Fibroblast of skin of back (primary cell): ENCODE measurements at regions not wholly inside any gene's neighbourhood (a gene's known extent, or its start where the extent isn't known, plus 50 kb on each side); places are given as distances from the start of the nearest gene placed in this dataset.

Source experiments
- DNase-seq: peaks from one replicate; pipeline ENCODE4 v3.0.0-alpha.2; 2013

DNA sequence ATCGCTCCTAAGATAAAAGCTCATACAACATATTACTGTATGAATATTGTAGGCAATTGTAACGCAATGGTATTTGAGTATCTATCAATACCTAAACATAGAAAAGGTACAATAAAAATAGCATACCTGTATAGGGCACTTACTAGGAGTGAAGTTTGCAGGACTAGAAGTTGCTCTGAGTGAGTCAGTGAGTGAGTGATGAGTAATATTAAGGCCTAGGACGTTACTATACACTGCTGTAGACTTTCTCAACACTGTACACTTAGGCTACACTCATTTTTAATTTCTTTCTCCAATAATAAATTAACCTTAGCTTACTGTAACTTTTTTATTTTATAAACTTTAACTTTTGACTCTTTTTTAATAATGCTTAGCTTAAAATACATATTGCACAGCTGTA is 546.9 kb downstream of the HACE1 start:
- DNase-seq, result no peak

DNA sequence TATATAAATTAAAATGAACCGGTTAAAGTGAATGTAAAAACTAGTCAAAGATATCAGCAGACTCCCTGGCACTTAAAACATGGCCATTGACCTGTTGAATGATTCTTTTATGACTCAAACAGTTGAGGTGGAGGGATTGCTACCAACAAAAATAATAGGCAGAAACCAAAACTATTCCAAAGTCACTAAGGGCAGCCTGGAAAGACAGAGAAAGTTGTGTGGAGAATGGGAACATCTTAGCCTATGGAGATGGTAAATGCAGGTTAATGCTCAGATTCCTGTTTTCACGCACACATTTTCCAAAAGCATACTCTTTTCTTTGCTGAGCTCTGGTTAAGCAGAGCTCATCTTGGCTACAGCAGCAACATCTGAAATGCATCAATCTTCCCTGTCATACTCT is 553.5 kb downstream of the HACE1 start:
- peak; percentile 5 for DNase-seq

DNA sequence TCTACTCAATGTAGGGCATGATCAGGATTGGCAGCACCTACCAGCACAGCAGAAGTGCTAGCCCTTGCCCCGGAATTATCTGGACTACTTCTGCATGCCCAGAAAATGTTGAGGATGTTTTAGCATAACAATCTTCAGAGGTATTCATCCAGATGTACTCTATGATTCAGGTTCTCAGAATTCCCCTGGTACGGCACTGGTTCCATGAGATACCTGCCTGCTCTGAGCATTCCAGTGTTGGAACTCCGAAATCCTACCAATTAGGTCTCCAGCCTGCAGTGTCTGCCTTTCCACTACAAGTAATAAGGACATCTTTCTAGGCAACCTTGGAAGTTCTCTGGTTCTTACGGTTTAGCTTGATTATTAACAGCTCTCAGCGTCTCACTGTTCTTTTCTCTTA is 554.5 kb downstream of the HACE1 start:
- no peak for DNase-seq

DNA sequence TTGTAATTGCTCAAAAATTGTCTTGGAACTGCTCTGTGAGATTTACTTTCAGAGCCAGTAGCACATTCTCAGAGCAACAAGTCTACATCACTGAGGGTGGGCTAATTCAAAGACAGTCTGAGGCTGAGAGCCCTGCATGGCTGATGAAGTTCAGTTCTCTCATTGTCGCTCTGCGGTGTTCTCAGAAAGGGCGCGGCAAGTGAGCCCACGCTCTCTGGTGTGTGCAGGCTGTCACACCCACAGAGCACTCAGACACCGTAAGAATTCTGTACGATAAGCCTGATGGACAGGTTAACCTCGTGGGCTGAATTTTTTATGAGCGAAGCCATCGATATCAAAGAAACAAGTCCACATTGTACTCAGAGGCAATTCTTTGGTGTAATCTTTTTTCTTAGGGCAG is 557.8 kb downstream of the HACE1 start:
- DNase-seq, result no peak

DNA sequence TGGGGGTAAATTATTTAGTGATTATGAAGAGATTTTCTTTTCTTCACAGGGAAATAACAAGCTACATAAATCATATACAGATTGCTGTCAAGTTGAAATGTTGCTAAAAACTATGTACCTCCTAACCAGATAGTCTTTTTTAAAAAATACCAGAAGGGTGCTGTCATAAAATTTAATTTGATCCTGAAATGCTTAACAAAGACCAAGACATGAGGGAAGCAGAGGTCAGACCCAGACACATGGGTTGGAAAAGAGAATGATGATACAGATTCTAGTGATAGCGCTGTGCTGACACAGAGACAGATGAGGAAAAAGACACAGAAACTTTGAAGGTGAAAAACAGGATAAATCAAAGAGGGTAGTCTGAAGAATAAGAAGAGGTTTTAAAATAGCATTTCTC is 573.1 kb downstream of the HACE1 start:
- DNase-seq, result no peak

DNA sequence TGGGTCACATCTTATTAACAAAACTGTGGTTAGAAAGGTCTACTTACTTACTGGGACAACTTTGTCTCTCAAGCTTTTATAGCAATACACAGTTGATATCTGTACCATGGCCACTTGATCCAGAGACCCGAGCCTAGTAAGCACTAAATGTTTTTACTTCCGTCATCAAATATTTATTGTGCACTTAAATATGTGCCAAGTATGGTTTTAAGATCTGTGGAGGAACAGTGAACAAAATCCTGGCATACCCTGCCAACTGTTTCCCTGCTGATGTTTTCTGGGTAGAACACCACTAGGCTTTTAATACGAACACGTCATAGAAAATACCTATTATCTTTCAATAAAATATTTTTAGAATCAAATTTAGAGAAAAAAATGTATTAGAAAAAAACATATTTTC is 574.8 kb downstream of the HACE1 start:
- DNase-seq, result no peak

DNA sequence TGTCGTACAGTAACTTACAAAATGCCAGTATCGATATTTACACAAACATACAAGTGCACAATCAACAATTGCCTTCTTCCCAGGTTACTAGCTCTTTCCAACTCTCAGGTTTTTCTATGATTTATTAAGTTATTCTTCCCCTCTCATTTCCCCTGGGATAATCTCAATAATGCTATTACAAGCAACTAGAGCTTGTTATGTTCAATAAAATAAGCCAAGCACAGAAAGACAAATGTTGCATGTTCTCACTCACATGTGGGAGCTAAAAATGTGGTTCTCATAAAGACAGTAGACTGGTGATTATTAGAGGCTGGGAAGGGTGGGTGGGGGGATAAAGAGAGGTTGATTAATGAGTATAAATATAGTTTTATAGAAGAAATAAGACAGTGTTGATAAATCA is 577.1 kb downstream of the HACE1 start:
- no peak for DNase-seq

DNA sequence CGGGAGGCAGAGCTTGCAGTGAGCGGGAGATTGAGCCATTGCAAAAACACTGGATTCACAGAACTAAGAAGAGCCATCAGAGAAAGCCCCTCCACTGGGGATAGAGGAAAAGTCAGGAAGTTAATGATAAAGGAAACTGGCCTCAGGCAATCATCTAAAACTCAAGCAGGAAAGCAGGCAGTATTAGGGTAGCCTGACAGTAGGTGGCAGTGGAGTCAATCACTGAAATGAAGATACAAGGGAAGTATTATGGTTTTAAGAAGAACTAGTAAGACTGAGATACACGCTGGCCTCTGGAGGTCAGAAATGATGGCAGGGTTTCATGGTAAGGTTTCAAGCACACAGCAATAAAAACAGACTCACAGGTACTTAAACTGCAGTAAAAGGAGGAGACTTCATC is 578.3 kb downstream of the HACE1 start:
- DNase-seq, result no peak

DNA sequence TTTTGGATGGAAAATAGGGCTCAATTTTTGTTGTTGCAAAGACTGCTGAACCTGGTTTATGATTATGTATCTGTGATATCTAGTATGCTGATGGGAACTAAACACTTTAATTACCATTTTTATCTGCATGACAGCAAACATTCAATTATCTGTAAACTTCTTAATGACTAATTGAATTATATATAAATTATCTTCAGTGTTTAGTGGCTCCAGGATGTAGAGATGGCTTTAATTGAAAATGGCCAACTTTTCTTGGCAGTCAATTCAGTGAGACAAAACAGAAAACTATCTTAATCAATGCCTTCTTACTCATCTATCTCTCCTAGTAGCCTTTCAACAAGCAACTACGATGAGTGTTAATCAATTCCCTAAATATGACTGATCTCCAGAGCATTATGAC is 591.3 kb downstream of the HACE1 start:
- no peak for DNase-seq

DNA sequence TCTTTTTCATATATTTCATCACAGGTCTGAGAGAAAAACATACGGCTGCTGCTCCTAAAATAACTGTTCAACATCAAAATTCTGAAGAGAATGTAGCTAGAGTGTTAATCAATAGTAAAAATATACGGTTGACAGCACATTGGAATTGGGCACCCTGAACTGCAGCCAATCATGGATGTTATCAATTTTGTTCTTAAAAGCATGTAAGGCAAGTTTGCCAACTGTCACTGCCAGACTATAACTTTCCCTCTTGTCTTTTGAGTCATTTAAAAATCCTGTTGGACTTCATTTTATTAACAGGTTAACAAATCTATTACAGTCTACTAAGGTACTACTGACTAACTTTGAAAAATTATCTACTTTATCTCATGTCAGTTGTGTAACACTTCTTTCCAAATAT is 592.8 kb downstream of the HACE1 start:
- DNase-seq, result no peak

DNA sequence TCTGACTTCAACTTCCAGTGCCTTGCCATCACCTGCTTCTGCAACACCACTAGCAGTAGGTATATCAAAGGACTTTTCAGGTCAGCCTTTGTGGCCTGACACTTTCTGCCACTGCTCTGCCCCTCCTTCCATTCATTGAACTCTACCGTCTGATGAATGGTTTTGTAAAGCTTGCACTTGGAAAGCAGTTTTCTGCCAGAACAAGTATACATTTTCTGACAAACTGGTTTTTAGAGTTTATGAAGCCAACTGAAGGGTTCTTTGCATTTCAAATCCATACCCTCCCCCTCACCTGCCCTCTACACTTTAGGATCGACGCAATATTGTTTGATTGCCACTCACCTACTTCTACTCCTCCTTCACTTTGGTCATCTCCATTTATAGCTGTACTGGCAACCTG is 603.1 kb downstream of the HACE1 start:
- no peak for DNase-seq

DNA sequence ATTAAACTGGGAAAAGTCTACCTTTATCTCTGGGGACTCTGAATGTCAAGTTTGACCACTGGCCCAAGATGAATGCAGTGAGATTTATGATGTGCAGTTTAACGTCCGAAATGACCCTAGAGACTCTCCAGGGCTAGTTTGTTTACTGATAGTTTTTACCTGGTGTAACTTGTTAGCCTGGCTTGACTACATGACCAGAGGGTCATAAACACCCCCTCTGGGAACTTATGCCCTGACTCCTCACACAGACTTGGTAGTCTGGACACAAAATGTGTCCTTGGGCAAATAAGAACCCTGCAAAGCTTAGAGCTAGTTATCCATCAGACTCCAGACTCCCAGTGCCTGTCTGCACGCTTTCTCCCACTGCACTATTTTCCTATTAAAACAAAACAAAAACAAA is 606.5 kb downstream of the HACE1 start:
- no peak for DNase-seq

DNA sequence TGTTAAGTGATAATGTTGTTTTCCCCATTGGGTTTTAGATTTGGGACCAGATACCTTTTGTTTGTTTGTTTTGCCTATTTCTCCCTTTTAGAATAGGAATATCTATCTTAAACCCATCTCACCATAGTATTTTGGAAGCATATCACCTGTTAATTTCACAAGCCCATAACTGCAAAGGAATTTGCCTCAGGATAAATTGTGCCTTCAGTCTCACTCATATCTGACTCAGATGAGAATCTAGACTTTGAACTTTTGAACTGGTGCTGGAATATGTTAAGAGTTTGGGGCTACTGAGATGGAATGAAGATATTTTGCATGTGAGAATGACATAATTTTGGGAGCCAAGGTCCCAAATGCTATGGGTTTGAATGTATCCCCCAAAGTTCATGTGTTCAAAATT is 607.4 kb downstream of the HACE1 start:
- DNase-seq, result no peak

DNA sequence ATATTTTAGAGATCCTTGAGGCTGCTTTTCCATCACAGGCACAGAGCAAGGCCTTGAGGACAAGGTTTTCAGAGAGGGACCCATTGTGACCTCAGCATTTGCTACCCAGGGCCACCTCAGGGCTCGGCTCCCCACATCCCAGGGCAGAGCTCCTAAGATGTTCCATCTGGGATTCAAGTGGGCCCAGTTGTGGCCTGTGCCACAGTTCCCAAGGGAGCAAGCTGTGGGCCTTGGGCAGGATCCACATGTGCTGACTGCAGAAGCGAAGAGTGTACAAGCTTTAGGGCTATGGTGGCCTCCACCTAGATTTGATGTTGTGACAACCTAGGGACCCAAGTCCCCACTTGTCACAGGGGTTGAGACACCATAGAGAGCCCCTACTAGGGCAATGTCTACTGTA is 608.1 kb downstream of the HACE1 start:
- no peak for DNase-seq

DNA sequence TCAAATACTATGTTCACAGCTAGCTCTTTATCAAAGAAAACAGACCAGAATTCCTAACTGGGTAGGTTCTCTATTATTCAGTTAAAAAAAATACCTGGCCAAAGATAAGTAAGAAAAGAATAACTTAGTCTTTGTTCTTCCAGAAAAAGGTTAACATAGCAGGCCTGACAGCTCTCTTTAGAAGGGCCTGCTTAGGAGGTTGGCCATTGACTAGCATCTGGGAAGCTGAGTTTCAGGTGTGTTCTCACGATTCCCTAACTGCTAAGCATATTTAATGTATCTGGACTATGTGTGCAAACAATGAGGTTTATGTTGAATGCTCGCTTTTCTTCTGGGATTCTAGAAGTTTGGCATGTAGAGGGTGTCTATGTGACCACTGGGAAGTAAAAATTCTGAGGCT is 618.9 kb downstream of the HACE1 start:
- DNase-seq, result no peak

DNA sequence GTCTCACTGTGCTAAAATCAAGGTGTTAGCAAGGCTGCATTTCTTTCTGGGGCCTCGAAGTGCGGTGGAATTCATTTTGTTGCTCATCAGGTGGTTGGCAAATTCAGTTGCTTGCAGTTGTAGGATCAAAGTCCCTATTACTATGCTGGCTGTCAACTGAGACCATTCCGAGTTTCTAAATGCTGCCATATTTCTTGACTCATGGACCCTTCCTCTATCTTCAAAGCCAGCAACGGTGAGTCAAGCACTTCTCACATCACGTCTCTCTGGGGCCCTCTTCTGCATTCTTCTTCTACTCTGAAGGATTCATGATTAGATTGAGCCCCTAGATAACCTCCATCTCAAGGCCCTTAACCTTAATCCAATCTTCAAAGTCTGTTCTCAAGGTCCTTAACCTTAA is 619.7 kb downstream of the HACE1 start:
- no peak for DNase-seq

DNA sequence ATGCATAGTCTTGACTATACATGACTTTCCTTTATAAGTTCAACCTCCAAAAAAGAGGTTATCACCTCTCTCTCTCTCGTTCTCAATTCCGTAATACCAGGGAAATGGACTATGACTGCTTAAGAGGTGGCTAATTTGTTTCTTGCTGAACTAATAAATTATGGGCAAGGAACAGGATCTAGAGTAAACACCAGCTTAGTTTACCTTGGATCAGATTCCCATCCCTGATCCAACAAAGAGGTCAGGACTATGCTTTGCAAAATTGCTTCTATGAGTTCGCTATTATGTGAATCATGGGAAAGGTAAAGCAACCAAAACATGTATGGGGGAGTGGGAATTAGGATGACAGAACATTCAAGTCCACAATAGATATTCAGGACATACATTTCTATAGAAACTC is 630.7 kb downstream of the HACE1 start:
- DNase-seq, result no peak

DNA sequence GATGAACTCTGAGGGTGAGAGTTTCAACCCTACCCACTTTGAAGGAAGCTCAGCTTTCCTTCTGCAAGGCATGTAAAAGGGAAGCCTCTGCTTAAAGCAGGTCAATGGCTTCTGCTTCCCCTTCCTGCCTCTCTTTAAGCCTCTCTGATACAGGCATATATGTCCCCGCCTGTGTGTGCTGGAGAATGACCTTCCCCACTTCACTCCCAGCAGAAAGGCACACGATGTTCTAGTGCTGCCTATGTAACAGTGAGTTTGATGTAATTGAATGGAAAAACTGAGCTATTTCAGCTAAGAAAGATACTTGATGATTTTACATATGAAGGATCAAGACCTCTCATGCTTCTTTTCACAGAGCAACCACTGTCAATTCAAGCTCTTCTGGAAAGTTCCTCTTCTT is 632.2 kb downstream of the HACE1 start:
- no peak for DNase-seq

DNA sequence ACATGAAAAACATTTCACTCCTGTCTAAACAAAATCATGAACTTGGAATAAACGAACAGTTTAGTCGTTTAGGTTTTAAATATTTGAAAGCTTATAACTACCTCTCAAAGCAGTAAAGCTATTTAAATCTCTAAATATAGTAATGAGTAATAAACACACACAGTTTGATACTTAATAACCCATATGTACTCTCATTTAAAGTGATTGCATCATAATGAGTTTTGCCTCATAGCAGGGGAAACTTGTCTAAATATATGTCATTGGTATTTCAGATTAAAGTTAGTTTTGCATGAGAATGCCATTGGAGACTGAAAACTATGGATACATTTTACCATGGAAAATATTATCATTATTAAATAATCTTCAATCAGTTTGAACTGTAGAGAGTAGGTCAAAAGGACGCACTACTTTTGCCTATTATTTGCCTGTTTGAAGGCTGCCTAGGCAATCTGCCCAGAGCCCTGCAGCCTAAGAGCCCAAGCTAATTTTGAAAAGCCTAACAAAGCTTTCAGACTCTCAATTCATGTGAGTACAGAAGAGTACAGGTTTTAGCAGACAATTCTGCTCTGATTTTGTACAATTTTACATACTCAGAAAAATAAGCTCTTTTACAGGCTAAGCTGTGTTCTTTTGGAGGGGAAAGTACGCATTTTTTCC is 632.8 kb downstream of the HACE1 start:
- DNase-seq, result no peak

DNA sequence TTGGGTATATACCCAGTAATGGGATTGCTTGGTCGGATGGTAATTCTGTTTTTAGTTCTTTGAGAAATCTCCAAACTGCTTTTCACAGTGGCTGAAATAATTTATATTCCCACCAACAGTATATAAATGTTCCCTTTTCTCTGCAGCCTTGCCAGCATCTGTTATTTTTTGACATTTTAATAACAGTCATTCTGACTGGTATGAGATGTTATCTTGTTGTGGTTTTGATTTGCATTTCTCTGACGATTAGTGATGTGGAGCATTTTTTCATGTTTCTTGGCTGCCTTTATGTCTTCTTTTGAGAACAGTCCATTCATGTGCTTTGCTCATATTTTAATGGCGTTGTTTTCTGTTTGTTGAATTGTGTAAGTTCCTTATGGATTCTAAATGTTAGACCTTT is 641.6 kb downstream of the HACE1 start:
- DNase-seq, result peak; percentile 29

DNA sequence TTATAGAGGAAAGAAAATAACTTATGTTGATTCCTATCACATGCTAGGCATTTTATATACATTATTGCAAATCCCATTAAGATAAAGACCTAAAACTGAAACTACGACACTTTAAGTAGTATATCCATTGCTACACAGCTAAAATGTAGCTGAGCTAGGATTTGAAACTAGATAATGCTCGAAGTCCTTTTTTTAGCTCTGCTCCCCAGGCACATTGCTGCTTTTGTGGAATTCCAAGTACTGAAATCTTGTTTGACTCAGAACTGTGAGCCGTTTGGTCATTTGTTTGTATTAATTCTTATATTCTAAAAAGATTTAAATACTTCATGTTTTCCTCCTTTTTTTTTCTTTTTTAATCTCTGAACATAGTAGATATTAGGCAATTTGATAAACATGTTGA is 644.8 kb downstream of the HACE1 start:
- DNase-seq, result no peak

DNA sequence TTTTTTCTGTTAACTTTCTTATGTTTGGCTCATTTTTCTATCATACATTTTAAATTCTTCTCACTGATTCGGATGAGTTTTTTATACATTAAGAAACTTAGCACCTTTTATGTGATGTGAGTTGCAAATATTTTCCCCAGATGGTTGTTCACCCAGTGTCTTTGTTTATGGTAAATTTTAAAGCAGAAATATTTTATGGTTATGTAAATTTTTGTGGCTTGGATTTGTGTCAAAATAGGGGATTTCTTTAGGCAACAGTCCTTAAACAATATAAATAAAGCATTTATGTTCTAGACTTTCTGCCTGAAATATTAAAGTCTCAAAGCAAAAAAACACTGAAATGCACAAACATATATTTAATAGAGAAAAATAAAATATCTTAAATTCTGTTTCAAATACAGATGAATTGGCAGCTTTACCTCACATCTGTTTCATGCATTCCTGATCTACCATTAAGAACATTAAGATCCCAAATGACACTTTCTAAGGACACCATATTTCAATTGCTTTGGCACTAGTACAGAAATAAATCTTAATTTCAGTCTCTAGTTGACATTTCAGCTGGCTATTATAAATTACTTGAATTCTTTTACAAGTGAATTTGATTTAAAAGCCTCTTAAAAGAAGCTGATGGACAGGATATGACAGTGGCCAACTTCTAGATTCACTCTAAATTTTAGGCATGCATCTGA is 646.6 kb downstream of the HACE1 start:
- DNase-seq, result no peak

DNA sequence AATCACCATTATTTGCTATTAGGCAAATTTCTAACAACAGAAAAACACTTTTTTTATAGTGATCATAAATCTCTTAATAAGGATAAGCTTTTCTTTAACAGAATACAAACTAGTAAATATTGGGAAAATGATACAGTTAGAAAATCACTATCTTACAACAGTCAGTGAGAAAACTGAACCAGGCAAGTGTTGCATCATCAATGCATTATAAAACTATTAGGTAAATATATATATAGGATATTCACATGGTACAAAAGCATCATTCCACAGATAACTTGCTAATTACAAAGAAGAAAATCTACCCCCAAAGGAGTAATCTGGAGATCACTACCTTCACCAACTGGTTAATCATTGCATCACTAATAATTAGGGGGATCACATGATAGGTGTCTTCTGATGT is 652.1 kb downstream of the HACE1 start:
- no peak for DNase-seq

DNA sequence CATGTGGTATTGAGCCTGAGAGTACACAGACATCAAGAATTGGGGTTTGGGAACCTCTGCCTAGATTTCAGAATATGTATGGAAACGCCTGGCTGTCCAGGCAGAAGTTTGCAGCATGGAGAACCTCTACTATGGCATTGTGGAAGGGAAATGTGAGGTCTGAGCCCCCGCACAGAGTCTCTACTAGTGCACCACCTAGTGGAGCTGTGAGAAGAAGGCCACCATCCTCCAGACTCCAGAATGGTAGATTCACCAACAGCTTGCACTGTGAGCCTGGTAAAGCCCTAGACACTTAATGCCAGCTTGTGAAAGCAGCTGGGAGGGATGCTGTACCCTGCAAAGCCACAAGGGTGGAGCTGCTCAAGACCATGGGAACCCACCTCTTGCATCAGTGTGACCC is 658.2 kb downstream of the HACE1 start:
- no peak for DNase-seq

DNA sequence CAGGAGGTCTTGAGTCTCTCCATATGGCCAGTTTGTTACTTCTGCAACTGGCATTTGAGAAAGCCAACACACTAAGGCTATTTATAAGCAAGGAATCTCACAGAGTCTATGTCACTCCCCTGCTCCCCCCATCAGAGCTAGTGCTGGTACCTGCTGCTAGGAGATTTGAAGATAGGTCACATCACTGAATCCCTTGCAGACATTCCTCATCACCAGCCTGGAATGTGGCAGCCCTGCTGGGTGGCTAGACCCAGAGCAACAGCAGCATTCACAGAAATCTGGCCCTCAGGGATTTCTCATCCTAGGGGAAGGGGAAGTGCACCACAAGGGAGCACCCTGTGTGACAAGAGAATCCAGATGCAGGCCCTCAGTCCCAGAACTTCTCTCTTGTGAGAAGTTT is 672.1 kb downstream of the HACE1 start:
- peak; percentile 1 for DNase-seq
